H9 (cell line): ENCODE measurements at regions not wholly inside any gene's neighbourhood (a gene's known extent, or its start where the extent isn't known, plus 50 kb on each side); places are given as distances from the start of the nearest gene placed in this dataset.

Experiments
- DNase-seq: peaks from one replicate; pipeline ENCODE4 v3.0.0-alpha.2; 2017
- H2AFZ ChIP-seq: one replicate; pipeline ENCODE4 v1.6.1; 2013; ENCODE audit warnings: mild to moderate bottlenecking, low read length, control low read depth, moderate library complexity
- H2AK5ac ChIP-seq: 2 replicates; pipeline ENCODE4 v1.6.1; 2013; ENCODE audit warnings: low read length, control low read depth, mixed read lengths; ENCODE audit not compliant: insufficient read length
- H2BK120ac ChIP-seq: one replicate; pipeline ENCODE4 v1.6.1; 2013; ENCODE audit warnings: low read depth, mild to moderate bottlenecking, low read length, control low read depth, inconsistent platforms; ENCODE audit not compliant: poor library complexity, severe bottlenecking
- H2BK12ac ChIP-seq: 2 replicates; pipeline ENCODE4 v1.6.1; 2013; ENCODE audit warnings: low read length, control low read depth, mixed read lengths, low read depth; ENCODE audit not compliant: insufficient read length
- H2BK15ac ChIP-seq: 2 replicates; pipeline ENCODE4 v1.6.1; 2013; ENCODE audit warnings: low read depth, low read length, control low read depth
- H2BK20ac ChIP-seq: one replicate; pipeline ENCODE4 v1.6.1; 2013; ENCODE audit warnings: low read depth, mild to moderate bottlenecking, low read length, control low read depth, inconsistent platforms; ENCODE audit not compliant: poor library complexity, severe bottlenecking
- H2BK5ac ChIP-seq: 2 replicates; pipeline ENCODE4 v1.6.1; 2013; ENCODE audit warnings: low read length, control low read depth, mixed read lengths; ENCODE audit not compliant: insufficient read length
- H3K14ac ChIP-seq: 2 replicates; pipeline ENCODE4 v1.6.1; 2013; ENCODE audit warnings: low read length, control low read depth; ENCODE audit not compliant: insufficient read depth
- H3K18ac ChIP-seq: 2 replicates; pipeline ENCODE4 v1.6.1; 2013; ENCODE audit warnings: low read depth, mild to moderate bottlenecking, mixed read lengths, low read length, control low read depth; ENCODE audit not compliant: insufficient read length
- H3K23ac ChIP-seq: 2 replicates; pipeline ENCODE4 v1.6.1; 2013; ENCODE audit warnings: low read length, control low read depth, mixed read lengths, low read depth; ENCODE audit not compliant: insufficient read length
- H3K23me2 ChIP-seq: 2 replicates; pipeline ENCODE4 v1.6.1; 2013; ENCODE audit warnings: low read depth, mild to moderate bottlenecking, mixed read lengths, low read length, control low read depth; ENCODE audit not compliant: insufficient read length, poor library complexity, severe bottlenecking
- H3K27ac ChIP-seq: 2 replicates; pipeline ENCODE4 v1.5.1; 2013; ENCODE audit warnings: low read length, control low read depth, mixed read lengths, low read depth; ENCODE audit not compliant: insufficient read length
- H3K27me3 ChIP-seq: 2 replicates; pipeline ENCODE4 v1.6.1; 2013; ENCODE audit warnings: low read length, control low read depth, inconsistent platforms; ENCODE audit not compliant: insufficient read depth
- H3K4ac ChIP-seq: 2 replicates; pipeline ENCODE4 v1.6.1; 2013; ENCODE audit warnings: low read depth, mild to moderate bottlenecking, control low read depth, inconsistent platforms, low read length, moderate library complexity
- H3K4me1 ChIP-seq: 2 replicates; pipeline ENCODE4 v1.6.1; 2013; ENCODE audit warnings: low read length, control low read depth, inconsistent platforms; ENCODE audit not compliant: insufficient read depth
- H3K4me2 ChIP-seq: 2 replicates; pipeline ENCODE4 v1.6.1; 2013; ENCODE audit warnings: low read length, control low read depth, mixed read lengths; ENCODE audit not compliant: insufficient read length, insufficient read depth
- H3K56ac ChIP-seq: 2 replicates; pipeline ENCODE4 v1.6.1; 2013; ENCODE audit warnings: low read depth, mild to moderate bottlenecking, mixed read lengths, low read length, control low read depth; ENCODE audit not compliant: insufficient read length
- H3K79me1 ChIP-seq: 2 replicates; pipeline ENCODE4 v1.6.1; 2013; ENCODE audit warnings: low read depth, mild to moderate bottlenecking, moderate library complexity, low read length, control low read depth, inconsistent platforms; ENCODE audit not compliant: insufficient read depth, poor library complexity, severe bottlenecking
- H3K79me2 ChIP-seq: 2 replicates; pipeline ENCODE4 v1.6.1; 2013; ENCODE audit warnings: low read length, control low read depth, inconsistent platforms; ENCODE audit not compliant: insufficient read depth
- H3K9ac ChIP-seq: 2 replicates; pipeline ENCODE4 v1.6.1; 2013; ENCODE audit warnings: low read length, control low read depth, mixed read lengths; ENCODE audit not compliant: insufficient read length; ENCODE audit errors: extremely low read depth
- H3K9me3 ChIP-seq: one replicate; pipeline ENCODE4 v1.6.1; 2013; ENCODE audit warnings: low read depth, low read length, inconsistent platforms; ENCODE audit not compliant: control insufficient read depth
- H3T11ph ChIP-seq: one replicate; pipeline ENCODE4 v1.6.1; 2013; ENCODE audit warnings: mild to moderate bottlenecking, low read length, control low read depth, inconsistent platforms
- H4K20me1 ChIP-seq: one replicate; pipeline ENCODE4 v1.6.1; 2013; ENCODE audit not compliant: control insufficient read depth, insufficient read length, insufficient read depth
- H4K5ac ChIP-seq: 2 replicates; pipeline ENCODE4 v1.6.1; 2013; ENCODE audit warnings: low read depth, mild to moderate bottlenecking, mixed read lengths, low read length, control low read depth; ENCODE audit not compliant: insufficient read length
- H4K8ac ChIP-seq: replicated peaks from 2 replicates; pipeline ENCODE4 v1.6.1; 2013; ENCODE audit warnings: low read length, control low read depth, mixed read lengths, low read depth; ENCODE audit not compliant: insufficient read length
- H4K91ac ChIP-seq: 2 replicates; pipeline ENCODE4 v1.6.1; 2013; ENCODE audit warnings: low read depth, mild to moderate bottlenecking, moderate library complexity, mixed read lengths, low read length, control low read depth; ENCODE audit not compliant: insufficient read length
- H3K27ac Mint-ChIP-seq, 3 experiments: 2 replicates in 2 of 3; 3 replicates in 1 of 3; pipeline ENCODE4 v1.8.0; 2020 to 2021; ENCODE audit warnings: mixed read lengths in 3 of 3, mild to moderate bottlenecking in 1 of 3, moderate library complexity in 1 of 3
- H3K27me3 Mint-ChIP-seq: 2 replicates; pipeline ENCODE4 v1.8.0; 2021; ENCODE audit warnings: low read depth, mild to moderate bottlenecking, moderate library complexity, mixed read lengths
- H3K36me3 Mint-ChIP-seq, 3 experiments: 2 replicates in 2 of 3; 3 replicates in 1 of 3; pipeline ENCODE4 v1.8.0; 2020 to 2021; ENCODE audit warnings: low read depth in 3 of 3, mixed read lengths in 3 of 3; ENCODE audit not compliant: insufficient read depth in 1 of 3
- H3K4me1 Mint-ChIP-seq, 2 experiments: 2 replicates each; pipeline ENCODE4 v1.8.0; 2020; ENCODE audit warnings: mixed read lengths in 2 of 2
- H3K4me3 Mint-ChIP-seq, 2 experiments: 2 replicates in 1 of 2; 3 replicates in 1 of 2; pipeline ENCODE4 v1.8.0; 2020 to 2021; ENCODE audit warnings: mild to moderate bottlenecking in 2 of 2, mixed read lengths in 2 of 2, moderate library complexity in 1 of 2
- H3K9me3 Mint-ChIP-seq, 2 experiments: 2 replicates in 1 of 2; 3 replicates in 1 of 2; pipeline ENCODE4 v1.8.0; 2020; ENCODE audit warnings: mild to moderate bottlenecking in 2 of 2, mixed read lengths in 2 of 2, moderate library complexity in 1 of 2
- WGBS: extraction: QIAGEN DNeasy Blood & Tissue Kit; methylation state at CpG from one replicate; pipeline ENCODE4 v1.1.7; 2013; ENCODE audit warnings: missing lambda C conversion rate, low lambda C conversion rate, mixed read lengths; ENCODE audit not compliant: insufficient read length; ENCODE audit errors: extremely low coverage; 5-methylcytosine and 5-hydroxymethylcytosine counted together
- TF ChIP-seq, protein P1 (sequence below): fragments of 200-600 bp; sonication (generic); conservative IDR thresholded peaks from 3 replicates; pipeline ENCODE4 v1.8.0; 2021; ENCODE audit warnings: antibody characterized with exemption, mild to moderate bottlenecking

DNA sequence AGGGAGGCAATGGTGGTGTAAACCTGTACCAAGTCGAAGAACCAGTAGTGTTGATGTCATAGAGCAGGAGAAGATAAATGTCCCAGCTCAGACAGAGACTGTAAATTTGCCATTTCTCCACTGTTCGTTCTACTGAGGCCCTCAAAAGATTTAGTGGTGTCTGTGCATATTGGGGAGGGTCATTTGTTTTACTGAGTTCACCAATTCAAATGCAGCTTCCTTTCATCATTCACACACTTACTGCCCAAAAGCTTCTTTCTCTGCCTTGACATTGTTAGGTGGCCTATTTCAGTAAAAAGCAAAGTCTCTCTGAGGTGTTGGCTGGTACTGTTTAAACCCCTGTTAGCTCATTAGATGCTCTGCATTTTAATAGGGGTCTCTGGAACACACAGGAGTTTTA is 86.2 kb upstream of the EDNRB start:
- Mint-ChIP-seq H3K36me3 (peaks cover 6 to 19% (median 10%) of the 10 kb centered on the region in 3 experiments; a peak in 6 of 7 replicates), H3K9me3 (peaks cover 21 to 42% of the 10 kb centered on the region in 2 experiments; a peak in 4 of 5 replicates), H3K4me3 (no peak overlapping the region), H3K27me3 (no peaks in the 10 kb centered on the region), H3K4me1 (no peaks in the 10 kb centered on the region), H3K27ac (no peak overlapping the region)
- no peak overlapping the region for H2AK5ac ChIP-seq
- no peaks in the 10 kb centered on the region for H4K20me1 ChIP-seq
- no CpG with 5 or more reads among the region's 2 CpGs for WGBS
- no peak overlapping the region for H3K14ac ChIP-seq
- H3K9ac ChIP-seq, result no peak overlapping the region
- no peak overlapping the region for H3K4ac ChIP-seq
- H2AFZ ChIP-seq, result no peak overlapping the region
- no peak overlapping the region for H3T11ph ChIP-seq
- no peaks in the 10 kb centered on the region for H3K23me2 ChIP-seq
- H3K4me1 ChIP-seq, result no peaks in the 10 kb centered on the region
- no peak overlapping the region for H3K56ac ChIP-seq
- no peak overlapping the region for H4K91ac ChIP-seq
- H3K4me2 ChIP-seq, result no peak overlapping the region
- no peak overlapping the region for H4K5ac ChIP-seq
- TF ChIP-seq, protein P1, sequence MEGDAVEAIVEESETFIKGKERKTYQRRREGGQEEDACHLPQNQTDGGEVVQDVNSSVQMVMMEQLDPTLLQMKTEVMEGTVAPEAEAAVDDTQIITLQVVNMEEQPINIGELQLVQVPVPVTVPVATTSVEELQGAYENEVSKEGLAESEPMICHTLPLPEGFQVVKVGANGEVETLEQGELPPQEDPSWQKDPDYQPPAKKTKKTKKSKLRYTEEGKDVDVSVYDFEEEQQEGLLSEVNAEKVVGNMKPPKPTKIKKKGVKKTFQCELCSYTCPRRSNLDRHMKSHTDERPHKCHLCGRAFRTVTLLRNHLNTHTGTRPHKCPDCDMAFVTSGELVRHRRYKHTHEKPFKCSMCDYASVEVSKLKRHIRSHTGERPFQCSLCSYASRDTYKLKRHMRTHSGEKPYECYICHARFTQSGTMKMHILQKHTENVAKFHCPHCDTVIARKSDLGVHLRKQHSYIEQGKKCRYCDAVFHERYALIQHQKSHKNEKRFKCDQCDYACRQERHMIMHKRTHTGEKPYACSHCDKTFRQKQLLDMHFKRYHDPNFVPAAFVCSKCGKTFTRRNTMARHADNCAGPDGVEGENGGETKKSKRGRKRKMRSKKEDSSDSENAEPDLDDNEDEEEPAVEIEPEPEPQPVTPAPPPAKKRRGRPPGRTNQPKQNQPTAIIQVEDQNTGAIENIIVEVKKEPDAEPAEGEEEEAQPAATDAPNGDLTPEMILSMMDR, result no peak
- no peak overlapping the region for H2BK5ac ChIP-seq
- no peaks in the 10 kb centered on the region for H3K79me1 ChIP-seq
- H4K8ac ChIP-seq, result no peak overlapping the region
- no peak overlapping the region for H3K18ac ChIP-seq
- no peak overlapping the region for H3K27ac ChIP-seq
- DNase-seq, result no peak
- no peaks in the 10 kb centered on the region for H3K9me3 ChIP-seq
- H2BK120ac ChIP-seq, result no peak overlapping the region
- H2BK20ac ChIP-seq, result no peak overlapping the region
- no peak overlapping the region for H2BK12ac ChIP-seq
- no peak overlapping the region for H3K23ac ChIP-seq
- H2BK15ac ChIP-seq, result no peak overlapping the region
- no peaks in the 10 kb centered on the region for H3K79me2 ChIP-seq
- H3K27me3 ChIP-seq, result no peaks in the 10 kb centered on the region
